ENCODE measurements at regions not wholly inside any gene's neighbourhood (a gene's known extent, or its start where the extent isn't known, plus 50 kb on each side); places are given as distances from the start of the nearest gene placed in this dataset.
"Not testable (repeated sequence)": the region's sequence is repeated elsewhere in the genome, so short reads cannot be mapped to it uniquely, and the experiment has no call there.

GRCh38 chr3:189375532-189375931 is 203.8 kb downstream of the TPRG1 start:
- no peak for TF ChIP-seq ZFX (IDR thresholded peaks at IDR 0.05)
- TF ChIP-seq, protein P1, sequence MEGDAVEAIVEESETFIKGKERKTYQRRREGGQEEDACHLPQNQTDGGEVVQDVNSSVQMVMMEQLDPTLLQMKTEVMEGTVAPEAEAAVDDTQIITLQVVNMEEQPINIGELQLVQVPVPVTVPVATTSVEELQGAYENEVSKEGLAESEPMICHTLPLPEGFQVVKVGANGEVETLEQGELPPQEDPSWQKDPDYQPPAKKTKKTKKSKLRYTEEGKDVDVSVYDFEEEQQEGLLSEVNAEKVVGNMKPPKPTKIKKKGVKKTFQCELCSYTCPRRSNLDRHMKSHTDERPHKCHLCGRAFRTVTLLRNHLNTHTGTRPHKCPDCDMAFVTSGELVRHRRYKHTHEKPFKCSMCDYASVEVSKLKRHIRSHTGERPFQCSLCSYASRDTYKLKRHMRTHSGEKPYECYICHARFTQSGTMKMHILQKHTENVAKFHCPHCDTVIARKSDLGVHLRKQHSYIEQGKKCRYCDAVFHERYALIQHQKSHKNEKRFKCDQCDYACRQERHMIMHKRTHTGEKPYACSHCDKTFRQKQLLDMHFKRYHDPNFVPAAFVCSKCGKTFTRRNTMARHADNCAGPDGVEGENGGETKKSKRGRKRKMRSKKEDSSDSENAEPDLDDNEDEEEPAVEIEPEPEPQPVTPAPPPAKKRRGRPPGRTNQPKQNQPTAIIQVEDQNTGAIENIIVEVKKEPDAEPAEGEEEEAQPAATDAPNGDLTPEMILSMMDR (conservative IDR thresholded peaks at IDR 0.05) = no peak

GRCh38 chr3:189383630-189384029 is 211.9 kb downstream of the TPRG1 start:
- no peak for TF ChIP-seq ZFX (IDR thresholded peaks at IDR 0.05)
- no peak overlapping the region for H3K27ac ChIP-seq

More at GRCh38 chr3:189375532-189375931, 203.8 kb downstream of the TPRG1 start:
- no peak overlapping the region for H3K27ac ChIP-seq

GRCh38 chr3:189385880-189386279 is 214.1 kb downstream of the TPRG1 start:
- H3K27ac ChIP-seq = not testable (repeated sequence)

DNA sequence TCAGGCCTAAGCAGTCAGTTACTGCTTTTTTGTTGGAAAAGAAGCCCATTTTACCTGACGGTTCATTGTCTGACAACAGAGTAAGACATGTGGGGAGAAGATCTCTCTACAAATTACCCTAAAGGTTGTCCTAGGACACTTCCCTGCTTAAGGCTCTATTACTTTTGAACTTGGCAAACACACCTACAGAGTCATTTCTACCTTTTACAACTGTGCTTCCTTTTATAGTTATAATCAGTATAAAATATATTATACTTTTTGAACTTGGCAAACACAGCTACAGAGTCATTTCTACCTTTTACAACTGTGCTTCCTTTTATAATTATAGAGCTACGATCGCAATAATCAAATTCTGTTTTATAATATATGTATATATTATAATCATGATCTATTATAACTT is 215.0 kb downstream of the TPRG1 start:
- H3K27ac ChIP-seq = no peak overlapping the region
- TF ChIP-seq, protein P1 (conservative IDR thresholded peaks at IDR 0.05) = no peak
- no peak for TF ChIP-seq ZFX (IDR thresholded peaks at IDR 0.05)

DNA sequence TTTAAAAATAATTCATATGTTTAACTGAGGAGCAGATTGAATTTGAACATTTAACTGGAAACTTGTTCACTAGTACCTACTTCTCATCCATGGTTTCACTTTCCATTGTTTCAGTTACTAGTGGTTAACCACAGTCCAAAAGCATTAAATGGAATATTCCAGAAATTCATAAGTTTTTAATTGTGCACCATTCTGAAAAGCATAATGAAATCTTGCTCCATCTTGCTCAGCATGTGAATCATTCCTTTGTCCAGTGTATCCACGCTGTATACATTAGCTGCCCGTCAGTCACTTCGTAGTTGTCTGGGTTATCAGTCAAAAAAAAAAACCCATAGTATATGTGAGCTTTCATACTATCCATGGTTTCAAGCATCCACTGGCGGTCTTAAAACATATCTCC is 217.6 kb downstream of the TPRG1 start:
- TF ChIP-seq ZFX (IDR thresholded peaks at IDR 0.05) = no peak
- TF ChIP-seq, protein P1 (conservative IDR thresholded peaks at IDR 0.05) = no peak
- no peak overlapping the region for H3K27ac ChIP-seq

- no peak overlapping the region for H3K27ac ChIP-seq
- no peak for TF ChIP-seq ZFX (IDR thresholded peaks at IDR 0.05)
- TF ChIP-seq, protein P1 (conservative IDR thresholded peaks at IDR 0.05) = no peak
Measured at GRCh38 chr3:189393598-189393997, 221.8 kb downstream of the TPRG1 start.

DNA sequence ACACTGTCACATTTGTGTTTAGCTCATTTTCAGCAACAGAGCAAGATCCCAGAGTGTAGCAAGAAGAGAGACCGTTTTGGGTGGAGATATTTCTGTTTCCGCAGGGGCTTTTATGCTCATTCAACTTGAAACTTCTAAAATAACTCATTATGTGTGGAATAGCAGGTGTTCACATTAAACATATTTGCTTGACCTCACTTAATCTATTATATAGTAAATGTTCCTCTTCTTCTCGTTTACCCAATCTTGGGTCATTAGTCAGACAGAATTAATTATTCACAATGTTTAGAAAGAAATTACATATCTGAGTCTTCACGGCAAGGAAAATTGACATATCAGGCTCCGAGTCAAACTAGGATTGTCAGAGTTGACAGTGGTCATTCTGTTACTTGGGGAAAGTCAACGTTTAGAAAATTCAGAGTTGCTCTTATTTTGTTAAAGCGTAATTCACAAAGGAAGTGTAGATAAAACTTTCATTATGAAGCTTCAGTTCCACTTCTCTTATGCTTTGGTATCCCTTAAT is 222.9 kb downstream of the TPRG1 start:
- H3K27ac ChIP-seq = no peak overlapping the region
- no peak for TF ChIP-seq ZFX (IDR thresholded peaks at IDR 0.05)
- TF ChIP-seq, protein P1 (conservative IDR thresholded peaks at IDR 0.05) = no peak

- TF ChIP-seq, protein P1 (conservative IDR thresholded peaks at IDR 0.05) = no peak
- TF ChIP-seq ZFX (IDR thresholded peaks at IDR 0.05) = no peak
- no peak overlapping the region for H3K27ac ChIP-seq
Measured at GRCh38 chr3:189395825-189396224, 224.1 kb downstream of the TPRG1 start.

Measured in C4-2B (cell line).